ENCODE measurements at regions not wholly inside any gene's neighbourhood (a gene's known extent, or its start where the extent isn't known, plus 50 kb on each side); places are given as distances from the start of the nearest gene placed in this dataset.

GRCh38 chr9:134214386-134214765 lies 50.0 kb upstream of the RNU6ATAC start:
- no peak for DNase-seq

- DNase-seq: no peak
Observed at GRCh38 chr9:134214766-134215419, 50.5 kb upstream of the RNU6ATAC start.

GRCh38 chr9:134215420-134215698 lies 51.0 kb upstream of the RNU6ATAC start:
- no peak for DNase-seq

- DNase-seq: no peak
Observed at GRCh38 chr9:134215699-134216448, 51.5 kb upstream of the RNU6ATAC start.

- DNase-seq: no peak
Observed at GRCh38 chr9:134216449-134216951, 52.1 kb upstream of the RNU6ATAC start.

- no peak for DNase-seq
Observed at GRCh38 chr9:134216961-134217360, 52.6 kb upstream of the RNU6ATAC start.

GRCh38 chr9:134217431-134218210 lies 53.3 kb upstream of the RNU6ATAC start:
- DNase-seq: no peak

- DNase-seq: no peak
Observed at GRCh38 chr9:134218230-134218629, 53.9 kb upstream of the RNU6ATAC start.

- DNase-seq: no peak
Observed at GRCh38 chr9:134219646-134220060, 55.3 kb upstream of the RNU6ATAC start.

GRCh38 chr9:134220311-134220710 lies 55.9 kb upstream of the RNU6ATAC start:
- no peak for DNase-seq

- DNase-seq: no peak
Observed at GRCh38 chr9:134221273-134222017, 57.1 kb upstream of the RNU6ATAC start.

GRCh38 chr9:134222018-134222573 lies 57.7 kb upstream of the RNU6ATAC start:
- DNase-seq: no peak

GRCh38 chr9:134223091-134223490 lies 58.7 kb upstream of the RNU6ATAC start:
- DNase-seq: no peak

- no peak for DNase-seq
Observed at GRCh38 chr9:134223591-134224122, 59.3 kb upstream of the RNU6ATAC start.

- DNase-seq: no peak
Observed at GRCh38 chr9:134224127-134224526, 59.8 kb upstream of the RNU6ATAC start.

GRCh38 chr9:134224567-134225093 lies 60.3 kb upstream of the RNU6ATAC start:
- DNase-seq: no peak

GRCh38 chr9:134225186-134225585 lies 60.8 kb upstream of the RNU6ATAC start:
- DNase-seq: no peak

- no peak for DNase-seq
Observed at GRCh38 chr9:134225816-134226215, 61.5 kb upstream of the RNU6ATAC start.

GRCh38 chr9:134226221-134226930 lies 62.0 kb upstream of the RNU6ATAC start:
- DNase-seq: no peak

- DNase-seq: no peak
Observed at GRCh38 chr9:134227451-134228411, 63.4 kb upstream of the RNU6ATAC start.

Measured in islet precursor cell (in vitro differentiated cells).